ENCODE measurements at regions not wholly inside any gene's neighbourhood (a gene's known extent, or its start where the extent isn't known, plus 50 kb on each side); places are given as distances from the start of the nearest gene placed in this dataset.
"Not testable (repeated sequence)": the region's sequence is repeated elsewhere in the genome, so short reads cannot be mapped to it uniquely, and the experiment has no call there.

GRCh38 chr4:49510238-49510637, 524.2 kb downstream of the CWH43 start:
- peak; percentile 31 for DNase-seq (ENCODE audit: low spot score)

- not testable (repeated sequence) for DNase-seq (ENCODE audit: low spot score)
These were observed 525.3 kb downstream of the CWH43 start for GRCh38 chr4:49511353-49511752.

GRCh38 chr4:49511881-49512491, 525.9 kb downstream of the CWH43 start:
- DNase-seq (ENCODE audit: low spot score) = peak; percentile 26

- peak; percentile 25 for DNase-seq (ENCODE audit: low spot score)
These were observed 526.8 kb downstream of the CWH43 start for GRCh38 chr4:49512641-49513545.

GRCh38 chr4:49513546-49514115, 527.6 kb downstream of the CWH43 start:
- DNase-seq (ENCODE audit: low spot score) = not testable (repeated sequence)

GRCh38 chr4:49514171-49514699, 528.2 kb downstream of the CWH43 start:
- DNase-seq (ENCODE audit: low spot score) = not testable (repeated sequence)

GRCh38 chr4:49514841-49515240, 528.8 kb downstream of the CWH43 start:
- DNase-seq (ENCODE audit: low spot score) = not testable (repeated sequence)

GRCh38 chr4:49515241-49515640, 529.2 kb downstream of the CWH43 start:
- not testable (repeated sequence) for DNase-seq (ENCODE audit: low spot score)

GRCh38 chr4:49516096-49516495, 530.0 kb downstream of the CWH43 start:
- not testable (repeated sequence) for DNase-seq (ENCODE audit: low spot score)

GRCh38 chr4:49516796-49517195, 530.7 kb downstream of the CWH43 start:
- DNase-seq (ENCODE audit: low spot score) = no peak

GRCh38 chr4:49517485-49518205, 531.6 kb downstream of the CWH43 start:
- not testable (repeated sequence) for DNase-seq (ENCODE audit: low spot score)

GRCh38 chr4:49519150-49520035, 533.3 kb downstream of the CWH43 start:
- not testable (repeated sequence) for DNase-seq (ENCODE audit: low spot score)

GRCh38 chr4:49523816-49524765, 538.0 kb downstream of the CWH43 start:
- DNase-seq (ENCODE audit: low spot score) = not testable (repeated sequence)

- DNase-seq (ENCODE audit: low spot score) = not testable (repeated sequence)
These were observed 573.0 kb downstream of the CWH43 start for GRCh38 chr4:49558916-49559676.

- not testable (repeated sequence) for DNase-seq (ENCODE audit: low spot score)
These were observed 574.2 kb downstream of the CWH43 start for GRCh38 chr4:49560131-49560816.

GRCh38 chr4:49560883-49561282, 574.8 kb downstream of the CWH43 start:
- not testable (repeated sequence) for DNase-seq (ENCODE audit: low spot score)

GRCh38 chr4:49570248-49570647, 584.2 kb downstream of the CWH43 start:
- not testable (repeated sequence) for DNase-seq (ENCODE audit: low spot score)

GRCh38 chr4:49573666-49574215, 587.7 kb downstream of the CWH43 start:
- DNase-seq (ENCODE audit: low spot score) = not testable (repeated sequence)

Data from D341Med (cell line).